Esophagus mucosa (tissue), 1 donor: ENCODE measurements at regions not wholly inside any gene's neighbourhood (a gene's known extent, or its start where the extent isn't known, plus 50 kb on each side); places are given as distances from the start of the nearest gene placed in this dataset.

Experiments
- ATAC-seq: fragments of 200-7000 bp; cut with Tn5 transposase; one replicate; pipeline ENCODE4 v1.9.1; 2020
- donor health status: DM: yes; HTN: yes; CAD: no.

- peak; percentile 37 for ATAC-seq
These were observed 201.0 kb upstream of the ARSJ start for GRCh38 chr4:114180481-114180880.

- no peak for ATAC-seq
These were observed 205.5 kb upstream of the ARSJ start for GRCh38 chr4:114184901-114185300.

GRCh38 chr4:114187592-114187991 is 208.1 kb upstream of the ARSJ start:
- no peak for ATAC-seq

GRCh38 chr4:114191496-114191895 is 212.0 kb upstream of the ARSJ start:
- ATAC-seq = no peak

- ATAC-seq = no peak
These were observed 213.4 kb upstream of the ARSJ start for GRCh38 chr4:114192854-114193253.

GRCh38 chr4:114193624-114194399 is 214.4 kb upstream of the ARSJ start:
- ATAC-seq = no peak

- ATAC-seq = no peak
These were observed 217.2 kb upstream of the ARSJ start for GRCh38 chr4:114196606-114197005.

GRCh38 chr4:114200026-114200425 is 220.6 kb upstream of the ARSJ start:
- ATAC-seq = no peak

GRCh38 chr4:114205261-114205660 is 225.8 kb upstream of the ARSJ start:
- no peak for ATAC-seq

- ATAC-seq = no peak
These were observed 229.2 kb upstream of the ARSJ start for GRCh38 chr4:114208574-114209151.

GRCh38 chr4:114209584-114209983 is 230.1 kb upstream of the ARSJ start:
- ATAC-seq = no peak

- ATAC-seq = no peak
These were observed 232.1 kb upstream of the ARSJ start for GRCh38 chr4:114211556-114211955.

- ATAC-seq = no peak
These were observed 237.8 kb upstream of the ARSJ start for GRCh38 chr4:114217150-114217817.

- no peak for ATAC-seq
These were observed 244.1 kb upstream of the ARSJ start for GRCh38 chr4:114223580-114223979.

- no peak for ATAC-seq
These were observed 246.0 kb upstream of the ARSJ start for GRCh38 chr4:114225436-114225835.

GRCh38 chr4:114226179-114226578 is 246.7 kb upstream of the ARSJ start:
- ATAC-seq = no peak

- no peak for ATAC-seq
These were observed 247.7 kb upstream of the ARSJ start for GRCh38 chr4:114226968-114227760.

- no peak for ATAC-seq
These were observed 250.3 kb upstream of the ARSJ start for GRCh38 chr4:114229706-114230105.

GRCh38 chr4:114236171-114236769 is 256.8 kb upstream of the ARSJ start:
- ATAC-seq = no peak

- no peak for ATAC-seq
These were observed 258.6 kb upstream of the ARSJ start for GRCh38 chr4:114237997-114238396.

GRCh38 chr4:114249561-114249960 is 270.1 kb upstream of the ARSJ start:
- ATAC-seq = no peak

- no peak for ATAC-seq
These were observed 270.5 kb upstream of the ARSJ start for GRCh38 chr4:114249976-114250375.

- no peak for ATAC-seq
These were observed 271.0 kb upstream of the ARSJ start for GRCh38 chr4:114250439-114250891.
